GM18507 (cell line): ENCODE measurements at regions not wholly inside any gene's neighbourhood (a gene's known extent, or its start where the extent isn't known, plus 50 kb on each side); places are given as distances from the start of the nearest gene placed in this dataset.
A peak's percentile ranks its signal among the peaks of the same experiment; 100 is the strongest.
"Not testable (repeated sequence)": the region's sequence is repeated elsewhere in the genome, so short reads cannot be mapped to it uniquely, and the experiment has no call there.

Source experiments
- DNase-seq: peaks from one replicate; pipeline ENCODE4 v3.0.0; 2011; ENCODE audit warnings: low read depth; ENCODE audit not compliant: insufficient read length; ENCODE audit errors: extremely low spot score
- FAIRE-seq: peaks from 2 replicates; lab custom pipeline; 2011; peaks lifted over from hg19 to GRCh38; lab: Jason Lieb, UNC

DNA sequence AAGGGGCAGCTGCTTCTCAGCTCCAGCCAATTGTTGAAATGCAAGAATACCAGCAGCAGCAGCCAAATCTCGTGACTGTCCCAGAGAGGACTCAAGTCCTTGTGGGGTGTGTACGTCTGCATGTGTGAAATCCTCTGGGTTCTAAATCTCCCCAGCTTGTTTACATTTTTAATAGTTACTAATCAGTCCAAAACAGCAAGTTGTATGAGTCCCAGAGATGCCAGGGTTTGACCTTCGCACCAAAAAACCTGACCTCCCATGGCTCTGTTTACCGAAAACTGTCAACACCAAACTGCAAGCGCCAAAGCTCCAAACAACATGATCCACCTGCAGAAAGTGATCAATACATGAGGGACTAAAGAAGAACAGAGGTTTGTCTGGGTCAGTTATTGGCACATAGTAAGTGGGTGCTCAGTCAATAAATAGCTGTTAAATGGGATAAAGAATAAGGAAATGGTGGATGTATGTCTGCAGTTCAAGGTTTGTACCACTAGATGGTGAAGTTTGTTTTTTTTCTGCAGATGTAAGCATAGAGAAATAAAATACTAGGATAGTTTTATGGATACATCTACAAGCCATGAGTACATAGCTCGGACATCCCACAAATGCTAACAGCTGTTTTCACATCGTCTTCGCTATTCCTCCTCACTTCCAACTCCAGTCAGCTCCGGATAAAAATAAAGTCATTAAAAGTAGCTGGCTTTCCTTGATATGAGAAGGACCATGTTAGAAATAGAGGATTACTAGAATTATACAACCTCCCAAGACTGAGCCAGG, 85.3 kb upstream of the ADRB2 start:
- FAIRE-seq, result peak; percentile 84
- DNase-seq, result no peak

GRCh38 chr5:148741766-148742165, 84.6 kb upstream of the ADRB2 start:
- FAIRE-seq, result not testable (repeated sequence)

DNA sequence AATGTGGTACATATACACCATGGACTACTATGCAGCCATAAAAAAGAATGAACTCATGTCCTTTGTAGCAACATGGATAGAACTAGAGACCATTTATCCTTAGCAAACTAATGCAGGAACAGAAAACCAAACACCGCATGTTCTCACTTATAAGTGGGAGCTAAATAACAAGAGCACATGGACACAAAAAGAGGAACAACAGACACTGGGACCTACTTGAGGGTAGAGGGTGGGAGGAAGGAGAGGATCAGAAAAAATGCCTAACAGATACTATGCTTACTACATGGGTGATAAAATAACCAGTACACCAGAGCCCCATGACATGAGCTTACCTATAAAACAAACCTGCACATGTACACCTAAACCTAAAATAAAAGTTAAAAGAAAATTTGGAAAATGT, 82.0 kb upstream of the ADRB2 start:
- not testable (repeated sequence) for FAIRE-seq, DNase-seq

More at GRCh38 chr5:148741766-148742165, 84.6 kb upstream of the ADRB2 start:
- not testable (repeated sequence) for DNase-seq

GRCh38 chr5:148746826-148747535, 79.4 kb upstream of the ADRB2 start:
- DNase-seq, result no peak
- FAIRE-seq, result peak; percentile 74

GRCh38 chr5:148747536-148747906, 78.9 kb upstream of the ADRB2 start:
- DNase-seq, result no peak

DNA sequence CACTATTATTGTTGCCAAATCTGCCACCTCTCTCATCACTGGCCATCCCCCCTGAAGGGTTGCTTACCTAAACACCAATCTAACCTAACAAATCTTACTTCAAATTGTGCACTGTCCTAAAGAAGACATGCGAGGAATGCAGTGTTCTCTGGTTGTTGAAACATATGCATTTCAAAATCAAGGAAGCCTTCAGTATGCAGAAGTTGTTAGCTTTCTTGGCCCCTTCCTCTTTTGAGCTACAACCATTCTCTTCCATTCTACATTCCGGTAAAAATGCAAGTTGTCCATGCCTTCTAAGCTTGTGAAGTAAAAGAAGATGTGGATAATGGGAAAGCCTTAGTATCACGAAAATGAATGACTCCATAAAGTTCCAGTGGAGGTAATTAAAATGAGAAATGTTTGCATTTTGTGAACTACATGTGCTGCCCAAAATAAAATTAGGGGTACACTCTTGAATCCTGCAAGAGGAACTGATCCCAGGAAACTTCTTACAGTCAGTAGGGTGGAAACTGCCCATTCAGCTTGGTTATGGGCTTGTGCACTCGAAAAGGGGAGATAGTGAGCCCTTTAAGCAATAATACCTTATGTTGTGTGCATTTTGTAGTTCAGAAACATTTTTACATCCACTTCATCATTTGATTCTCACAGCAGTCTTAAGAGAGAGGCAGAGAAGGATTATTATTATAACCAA, 77.6 kb upstream of the ADRB2 start:
- FAIRE-seq (no peak), DNase-seq (no peak)

More at GRCh38 chr5:148747536-148747906, 78.9 kb upstream of the ADRB2 start:
- FAIRE-seq, result no peak

GRCh38 chr5:148750614-148751013, 75.8 kb upstream of the ADRB2 start:
- DNase-seq (no peak), FAIRE-seq (no peak)

GRCh38 chr5:148751025-148751424, 75.4 kb upstream of the ADRB2 start:
- no peak for DNase-seq
- FAIRE-seq, result no peak

DNA sequence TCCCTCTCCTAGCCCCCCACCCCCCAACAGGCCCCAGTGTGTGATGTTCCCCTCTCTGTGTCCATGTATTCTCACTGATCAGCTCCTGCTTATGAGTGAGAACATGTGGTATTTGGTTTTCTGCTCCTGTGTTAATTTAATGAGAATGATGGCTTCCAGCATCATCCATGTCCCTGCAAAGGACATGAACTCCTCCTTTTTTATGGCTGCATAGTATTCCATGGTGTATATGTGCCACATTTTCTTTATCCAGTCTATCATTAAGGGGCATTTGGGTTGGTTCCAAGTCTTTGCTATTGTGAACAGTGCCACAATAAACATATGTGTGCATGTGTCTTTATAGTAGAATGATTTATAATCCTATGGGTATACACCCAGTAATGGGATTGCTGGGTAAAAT, 74.0 kb upstream of the ADRB2 start:
- not testable (repeated sequence) for FAIRE-seq, DNase-seq

DNA sequence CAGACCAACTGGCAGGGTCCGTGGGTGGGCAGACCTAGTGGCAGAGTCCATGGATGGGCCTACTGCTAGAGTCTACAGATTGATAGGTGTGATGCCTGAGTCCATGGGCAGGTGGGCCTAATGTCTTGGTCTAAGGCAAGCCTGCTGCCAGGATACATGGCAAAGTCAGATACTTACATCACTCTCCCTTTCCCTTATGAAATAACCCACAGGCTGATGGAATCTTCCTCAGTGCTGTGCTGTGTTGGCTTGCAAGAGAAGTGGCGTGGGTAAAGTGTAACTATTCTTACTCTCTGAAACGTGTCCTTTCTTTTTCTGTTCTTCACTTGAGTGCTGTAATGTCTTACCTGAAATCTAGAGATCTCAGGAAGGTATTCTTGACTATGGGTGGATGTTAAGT, 67.3 kb upstream of the ADRB2 start:
- no peak for DNase-seq
- no peak for FAIRE-seq

- FAIRE-seq (peak; percentile 89), DNase-seq (peak; percentile 20)
Observed at GRCh38 chr5:148760945-148761638, 65.3 kb upstream of the ADRB2 start.

GRCh38 chr5:148763996-148764395, 62.4 kb upstream of the ADRB2 start:
- FAIRE-seq (peak; percentile 39), DNase-seq (no peak)

DNA sequence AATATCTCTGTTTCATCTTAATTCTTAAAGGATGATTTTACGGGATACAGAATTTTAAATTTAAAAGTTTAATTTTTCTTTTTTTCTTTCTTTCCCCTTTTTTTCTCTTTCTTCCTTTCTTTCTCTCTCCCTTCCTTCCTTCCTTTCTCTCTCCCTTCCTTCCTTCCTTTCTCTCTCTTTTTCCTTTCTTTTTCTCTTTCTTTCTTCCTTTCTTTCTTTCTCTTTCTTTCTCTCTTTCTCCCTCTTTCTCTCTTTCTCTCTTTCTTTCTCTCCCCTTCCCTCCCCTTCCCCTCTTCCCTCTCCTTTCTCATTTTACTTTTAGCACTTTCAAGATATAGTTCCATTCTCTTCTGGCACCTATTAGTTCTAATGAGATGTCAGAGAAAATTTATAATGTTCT, 61.4 kb upstream of the ADRB2 start:
- FAIRE-seq, result no peak
- DNase-seq, result no peak

- DNase-seq (no peak), FAIRE-seq (no peak)
Observed at GRCh38 chr5:148768806-148769415, 57.5 kb upstream of the ADRB2 start.

- no peak for FAIRE-seq
- DNase-seq, result no peak
Observed at GRCh38 chr5:148769941-148770340, 56.5 kb upstream of the ADRB2 start.

DNA sequence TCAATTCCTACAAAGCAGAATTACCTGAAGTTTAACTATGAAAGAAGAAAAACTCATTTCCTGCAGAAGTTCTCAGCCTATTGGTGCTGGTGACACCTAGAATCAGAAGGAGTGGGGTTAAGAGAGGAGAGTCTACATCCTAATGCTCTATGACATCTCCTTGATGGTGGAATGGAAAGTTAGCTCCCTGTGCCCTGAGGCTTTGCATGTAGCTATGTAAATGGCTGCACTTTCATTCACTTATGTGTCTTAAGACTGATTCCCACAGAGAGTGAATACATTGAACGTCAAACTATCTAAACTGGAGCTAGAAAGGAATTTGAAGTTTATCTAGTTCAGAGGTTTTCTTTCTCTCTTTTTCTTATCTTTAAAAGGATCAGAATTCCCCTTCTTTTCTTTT, 52.1 kb upstream of the ADRB2 start:
- FAIRE-seq, result no peak
- DNase-seq, result no peak

DNA sequence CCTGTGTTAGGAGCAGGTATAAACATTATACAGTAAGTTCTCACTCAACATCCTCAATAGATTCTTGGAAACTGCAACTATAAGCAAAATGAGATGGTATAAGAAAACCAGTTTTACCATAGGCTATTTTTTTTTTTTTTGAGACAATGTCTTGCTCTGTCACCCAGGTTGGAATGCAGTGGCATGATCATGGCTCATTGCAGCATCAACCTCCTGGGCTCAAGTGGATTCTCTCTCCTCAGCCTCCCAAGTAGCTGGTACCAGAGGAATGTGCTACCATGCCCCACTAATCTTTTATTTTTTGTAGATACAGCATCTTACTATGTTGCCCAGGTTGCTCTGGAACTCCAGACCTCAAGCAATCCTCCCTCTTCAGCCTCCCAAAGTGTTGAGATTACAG, 50.1 kb upstream of the ADRB2 start:
- DNase-seq (no peak), FAIRE-seq (no peak)
